Activated CD8-positive, alpha-beta T cell treated with anti-CD3 and anti-CD28 coated beads for 36 hours (primary cell): ENCODE measurements at regions not wholly inside any gene's neighbourhood (a gene's known extent, or its start where the extent isn't known, plus 50 kb on each side); places are given as distances from the start of the nearest gene placed in this dataset.

Experiments
- ATAC-seq: fragments of 200-7000 bp; cut with Tn5 transposase; one replicate; pipeline ENCODE4 v1.10.0; 2021; ENCODE audit warnings: mild to moderate bottlenecking, moderate library complexity
- CTCF ChIA-PET: fragments of 350-600 bp; sonication (Branson Sonifier 250); formaldehyde crosslinking; loops from one replicate; lab custom pipeline; 2021; ENCODE audit warnings: antibody characterized with exemption; lab: Charles Lee
- POLR2A ChIA-PET: fragments of 350-600 bp; sonication (Branson Sonifier 250); formaldehyde crosslinking; loops from one replicate; lab custom pipeline; 2021; ENCODE audit warnings: antibody characterized with exemption; lab: Charles Lee
- DNase-seq: peaks from one replicate; pipeline ENCODE4 v3.0.0-alpha.2; 2020
- H3K27ac Mint-ChIP-seq: one replicate; pipeline ENCODE4 v1.8.0; 2021; ENCODE audit warnings: mild to moderate bottlenecking, mixed read lengths
- H3K27me3 Mint-ChIP-seq: one replicate; pipeline ENCODE4 v1.8.0; 2021; ENCODE audit warnings: mixed read lengths
- H3K36me3 Mint-ChIP-seq: one replicate; pipeline ENCODE4 v1.8.0; 2021; ENCODE audit warnings: low read depth, mixed read lengths
- H3K4me1 Mint-ChIP-seq: one replicate; pipeline ENCODE4 v1.8.0; 2021; ENCODE audit warnings: low read depth, mixed read lengths
- H3K4me3 Mint-ChIP-seq: one replicate; pipeline ENCODE4 v1.8.0; 2021; ENCODE audit warnings: mild to moderate bottlenecking, moderate library complexity, mixed read lengths
- H3K9me3 Mint-ChIP-seq: one replicate; pipeline ENCODE4 v1.8.0; 2021; ENCODE audit warnings: mixed read lengths
- CTCF ChIP-seq: fragments of 200-600 bp; IDR thresholded peaks from one replicate; pipeline ENCODE4 v1.8.0; 2022; ENCODE audit warnings: antibody characterized with exemption, mild to moderate bottlenecking
- intact Hi-C: fragments of 100-400 bp; cut with micrococcal nuclease; formaldehyde crosslinking; loops from one replicate; pipeline ENCODE4 v1.10.0; 2022

GRCh38 chr1:61012341-61012761, 70.0 kb upstream of the NFIA start:
- ATAC-seq = no peak
- Mint-ChIP-seq H3K4me3 (no peak overlapping the region), H3K27ac (no peak overlapping the region), H3K4me1 (no peaks in the 10 kb centered on the region), H3K9me3 (no peaks in the 10 kb centered on the region), H3K36me3 (no peaks in the 10 kb centered on the region), H3K27me3 (peaks cover 9% of the 10 kb centered on the region)
- ChIA-PET POLR2A (no interaction called here), CTCF (interaction anchor here (1.6 to 1.8 kb wide), 2 partner anchors 10 to 576 kb away, joined by 4 to 5 read pairs; no protein-coding TSS in a partner anchor)
- intact Hi-C loops = no loop called here
- no peak for TF ChIP-seq CTCF
- DNase-seq = no peak

GRCh38 chr1:61011561-61012263, 70.6 kb upstream of the NFIA start:
- H3K4me1 Mint-ChIP-seq = no peaks in the 10 kb centered on the region
- intact Hi-C loops = no loop called here
- TF ChIP-seq CTCF = no peak

GRCh38 chr1:61007534-61008364, 74.6 kb upstream of the NFIA start:
- no peak for TF ChIP-seq CTCF
- no peaks in the 10 kb centered on the region for H3K36me3 Mint-ChIP-seq
- no peaks in the 10 kb centered on the region for H3K4me1 Mint-ChIP-seq

More at GRCh38 chr1:61011561-61012263, 70.6 kb upstream of the NFIA start:
- Mint-ChIP-seq H3K27ac (no peak overlapping the region), H3K27me3 (peaks cover 9% of the 10 kb centered on the region), H3K4me3 (no peak overlapping the region), H3K9me3 (no peaks in the 10 kb centered on the region), H3K36me3 (no peaks in the 10 kb centered on the region)
- ChIA-PET POLR2A (no interaction called here), CTCF (interaction anchor here (1.6 kb wide), 1 partner anchor 577 kb away, joined by 5 read pairs; no protein-coding TSS in a partner anchor)
- ATAC-seq (no peak), DNase-seq (no peak)

GRCh38 chr1:61005614-61006580, 76.5 kb upstream of the NFIA start:
- Mint-ChIP-seq H3K4me1 (no peaks in the 10 kb centered on the region), H3K27me3 (no peaks in the 10 kb centered on the region), H3K9me3 (no peaks in the 10 kb centered on the region), H3K36me3 (no peaks in the 10 kb centered on the region), H3K27ac (no peak overlapping the region), H3K4me3 (no peak overlapping the region)
- ATAC-seq = no peak
- TF ChIP-seq CTCF = no peak
- DNase-seq = no peak
- ChIA-PET CTCF (interaction anchor here (0.6 kb wide), 1 partner anchor 93 kb away, joined by 3 read pairs; no protein-coding TSS in a partner anchor), POLR2A (no interaction called here)
- intact Hi-C loops = no loop called here

More at GRCh38 chr1:61007534-61008364, 74.6 kb upstream of the NFIA start:
- H3K27me3 Mint-ChIP-seq = peaks cover 3% of the 10 kb centered on the region
- intact Hi-C loops = no loop called here
- no peak overlapping the region for H3K27ac Mint-ChIP-seq
- DNase-seq = no peak
- no peaks in the 10 kb centered on the region for H3K9me3 Mint-ChIP-seq
- CTCF ChIA-PET = no interaction called here
- ATAC-seq = no peak
- no peak overlapping the region for H3K4me3 Mint-ChIP-seq
- POLR2A ChIA-PET = no interaction called here
